HEK293 (cell line): ENCODE measurements at regions not wholly inside any gene's neighbourhood (a gene's known extent, or its start where the extent isn't known, plus 50 kb on each side); places are given as distances from the start of the nearest gene placed in this dataset.

Experiments
- CTCF ChIA-PET: fragments of 350-600 bp; formaldehyde crosslinking; extraction: SDS; loops from one replicate; lab custom pipeline; 2021; ENCODE audit warnings: antibody characterized with exemption; lab: Yijun Ruan, JAX
- POLR2A ChIA-PET: fragments of 300-600 bp; formaldehyde crosslinking; extraction: SDS; loops from one replicate; lab custom pipeline; 2020; ENCODE audit warnings: antibody characterized with exemption, inconsistent platforms; lab: Yijun Ruan, JAX
- H3K27ac ChIP-seq: fragments of 200-500 bp; sonication (Bioruptor generic); 2 replicates; pipeline ENCODE4 v1.5.1; 2014; ENCODE audit warnings: low read depth, low read length, control low read depth, inconsistent platforms; ENCODE audit errors: extremely low read depth
- H3K36me3 ChIP-seq, 2 experiments: fragments of 200-500 bp in 1 of 2; sonication (Bioruptor generic) in 1 of 2; 1 replicate in 1 of 2; 2 replicates in 1 of 2; pipeline ENCODE4 v1.5.1; 2014 to 2017; ENCODE audit warnings: inconsistent platforms in 2 of 2, low read length in 2 of 2; ENCODE audit not compliant: control insufficient read depth in 2 of 2, insufficient read depth in 1 of 2
- H3K4me1 ChIP-seq: fragments of 200-500 bp; sonication (Bioruptor generic); 2 replicates; pipeline ENCODE4 v1.5.1; 2014; ENCODE audit warnings: mild to moderate bottlenecking, low read length, inconsistent platforms; ENCODE audit not compliant: control insufficient read depth, insufficient read depth
- H3K4me3 ChIP-seq: 2 replicates; pipeline ENCODE4 v1.5.1; 2011; ENCODE audit warnings: low read depth, mild to moderate bottlenecking, control low read depth, low read length, moderate library complexity
- H3K9me3 ChIP-seq: fragments of 200-500 bp; sonication (Bioruptor generic); 2 replicates; pipeline ENCODE4 v1.5.1; 2014; ENCODE audit warnings: low read depth, low read length, inconsistent platforms; ENCODE audit not compliant: control insufficient read depth, insufficient read depth
- ATF2 ChIP-seq: fragments of 450-650 bp; formaldehyde crosslinking; IDR thresholded peaks from 2 replicates; pipeline ENCODE4 v1.5.1; 2016; ENCODE audit warnings: missing biosample characterization, missing genetic modification characterization, low read depth
- BCL11A ChIP-seq: fragments of 450-650 bp; formaldehyde crosslinking; IDR thresholded peaks from 2 replicates; pipeline ENCODE4 v1.5.1; 2016; ENCODE audit warnings: low read depth, missing biosample characterization, missing genetic modification characterization
- FEZF1 ChIP-seq: fragments of 450-650 bp; formaldehyde crosslinking; IDR thresholded peaks from 2 replicates; pipeline ENCODE4 v1.5.1; 2016; ENCODE audit warnings: missing biosample characterization, missing genetic modification characterization
- MYNN ChIP-seq: fragments of 450-650 bp; formaldehyde crosslinking; IDR thresholded peaks from 2 replicates; pipeline ENCODE4 v1.5.1; 2016; ENCODE audit warnings: missing biosample characterization, missing genetic modification characterization, borderline replicate concordance
- OSR2 ChIP-seq: fragments of 450-650 bp; formaldehyde crosslinking; IDR thresholded peaks from 2 replicates; pipeline ENCODE4 v1.5.1; 2016; ENCODE audit warnings: missing biosample characterization, missing genetic modification characterization
- PRDM10 ChIP-seq: fragments of 450-650 bp; formaldehyde crosslinking; IDR thresholded peaks from 2 replicates; pipeline ENCODE4 v1.5.1; 2016; ENCODE audit warnings: missing biosample characterization, missing genetic modification characterization
- PRDM4 ChIP-seq: fragments of 450-650 bp; formaldehyde crosslinking; IDR thresholded peaks from 2 replicates; pipeline ENCODE4 v1.5.1; 2017; ENCODE audit warnings: missing biosample characterization, missing genetic modification characterization
- RBAK ChIP-seq: fragments of 450-650 bp; formaldehyde crosslinking; IDR thresholded peaks from 2 replicates; pipeline ENCODE4 v1.5.1; 2016; ENCODE audit warnings: missing biosample characterization, missing genetic modification characterization
- SCRT2 ChIP-seq: fragments of 450-650 bp; formaldehyde crosslinking; IDR thresholded peaks from 2 replicates; pipeline ENCODE4 v1.5.1; 2016; ENCODE audit warnings: missing biosample characterization, missing genetic modification characterization
- YY1 ChIP-seq: fragments of 450-650 bp; formaldehyde crosslinking; IDR thresholded peaks from 2 replicates; pipeline ENCODE4 v1.5.1; 2018; ENCODE audit warnings: missing biosample characterization, missing genetic modification characterization
- ZBTB26 ChIP-seq: fragments of 450-650 bp; formaldehyde crosslinking; optimal IDR thresholded peaks from 2 replicates; pipeline ENCODE3; 2016; ENCODE audit warnings: missing biosample characterization, mild to moderate bottlenecking, missing genetic modification characterization
- ZBTB7A ChIP-seq: fragments of 450-650 bp; formaldehyde crosslinking; IDR thresholded peaks from 2 replicates; pipeline ENCODE4 v1.5.1; 2016; ENCODE audit warnings: low read depth, missing biosample characterization, missing genetic modification characterization
- ZFP69B ChIP-seq: fragments of 450-650 bp; formaldehyde crosslinking; IDR thresholded peaks from 2 replicates; pipeline ENCODE4 v1.5.1; 2016; ENCODE audit warnings: missing biosample characterization, missing genetic modification characterization
- ZNF2 ChIP-seq: fragments of 450-650 bp; formaldehyde crosslinking; IDR thresholded peaks from 2 replicates; pipeline ENCODE4 v1.5.1; 2016; ENCODE audit warnings: missing biosample characterization, missing genetic modification characterization
- ZNF202 ChIP-seq: fragments of 450-650 bp; formaldehyde crosslinking; IDR thresholded peaks from 2 replicates; pipeline ENCODE4 v1.5.1; 2016; ENCODE audit warnings: missing biosample characterization, missing genetic modification characterization, borderline replicate concordance
- ZNF324 ChIP-seq: fragments of 450-650 bp; formaldehyde crosslinking; IDR thresholded peaks from 2 replicates; pipeline ENCODE4 v1.5.1; 2016; ENCODE audit warnings: missing biosample characterization, missing genetic modification characterization
- ZNF37A ChIP-seq: fragments of 450-650 bp; IDR thresholded peaks from 2 replicates; pipeline ENCODE4 v1.5.1; 2018; ENCODE audit warnings: missing biosample characterization, missing genetic modification characterization
- ZNF510 ChIP-seq: fragments of 450-650 bp; formaldehyde crosslinking; IDR thresholded peaks from 2 replicates; pipeline ENCODE4 v1.5.1; 2018; ENCODE audit warnings: mild to moderate bottlenecking, missing genetic modification characterization, missing biosample characterization; ENCODE audit not compliant: insufficient replicate concordance
- ZNF548 ChIP-seq: fragments of 450-650 bp; formaldehyde crosslinking; IDR thresholded peaks from 2 replicates; pipeline ENCODE4 v1.5.1; 2016; ENCODE audit warnings: missing biosample characterization, missing genetic modification characterization
- ZNF571 ChIP-seq: fragments of 450-650 bp; formaldehyde crosslinking; IDR thresholded peaks from 2 replicates; pipeline ENCODE4 v1.5.0; 2017; ENCODE audit warnings: missing biosample characterization, missing genetic modification characterization
- ZNF623 ChIP-seq: fragments of 450-650 bp; formaldehyde crosslinking; IDR thresholded peaks from 2 replicates; pipeline ENCODE4 v1.5.1; 2016; ENCODE audit warnings: missing biosample characterization, missing genetic modification characterization
- ZNF701 ChIP-seq: fragments of 450-650 bp; formaldehyde crosslinking; IDR thresholded peaks from 2 replicates; pipeline ENCODE4 v1.5.1; 2016; ENCODE audit warnings: missing biosample characterization, missing genetic modification characterization
- ZNF747 ChIP-seq: fragments of 450-650 bp; formaldehyde crosslinking; IDR thresholded peaks from 2 replicates; pipeline ENCODE4 v1.5.1; 2016; ENCODE audit warnings: missing biosample characterization, missing genetic modification characterization
- ZNF76 ChIP-seq: fragments of 450-650 bp; formaldehyde crosslinking; IDR thresholded peaks from 2 replicates; pipeline ENCODE4; 2016; ENCODE audit warnings: low read depth, missing biosample characterization, missing genetic modification characterization, borderline replicate concordance
- ZNF792 ChIP-seq: fragments of 450-650 bp; formaldehyde crosslinking; IDR thresholded peaks from 2 replicates; pipeline ENCODE4 v1.5.1; 2016; ENCODE audit warnings: missing biosample characterization, missing genetic modification characterization

- TF ChIP-seq ZNF747 (tag by site-specific recombination): no peak
These were observed 503.0 kb downstream of the GABRG1 start (continued) for GRCh38 chr4:45620808-45621207.

GRCh38 chr4:45596379-45597101, 527.3 kb downstream of the GABRG1 start:
- TF ChIP-seq ZNF76 (tag by site-specific recombination) (no peak), BCL11A (no peak), ZNF571 (tag by site-specific recombination) (no peak), ZNF701 (no peak), FEZF1 (tag by site-specific recombination) (no peak), ZNF548 (tag by site-specific recombination) (no peak), ZNF510 (tag by site-specific recombination) (no peak), ZNF792 (no peak), RBAK (tag by site-specific recombination) (no peak), ZNF37A (tag by site-specific recombination) (no peak), ZNF623 (no peak), PRDM4 (tag by site-specific recombination) (no peak), SCRT2 (no peak), ZFP69B (tag by site-specific recombination) (no peak), ZNF2 (tag by site-specific recombination) (no peak), YY1 (tag by site-specific recombination) (no peak), MYNN (tag by site-specific recombination) (no peak), OSR2 (no peak)
- CTCF ChIA-PET: no interaction called here

GRCh38 chr4:45580334-45580733, 543.5 kb downstream of the GABRG1 start:
- no peak overlapping the region for H3K4me3 ChIP-seq
- ChIA-PET CTCF (no interaction called here), POLR2A (no interaction called here)
- H3K36me3 ChIP-seq: no peaks in the 10 kb centered on the region
- H3K4me1 ChIP-seq: no peaks in the 10 kb centered on the region
- no peaks in the 10 kb centered on the region for H3K9me3 ChIP-seq
- no peak overlapping the region for H3K27ac ChIP-seq
- no peak for TF ChIP-seq ATF2
- TF ChIP-seq ZNF202 (tag by site-specific recombination): no peak
- TF ChIP-seq ZBTB26 (tag by site-specific recombination): no peak
- no peak for TF ChIP-seq PRDM10
- no peak for TF ChIP-seq ZNF324 (tag by site-specific recombination)
- no peak for TF ChIP-seq ZBTB7A (tag by site-specific recombination)

More at GRCh38 chr4:45596379-45597101, 527.3 kb downstream of the GABRG1 start:
- H3K36me3 ChIP-seq: no peaks in the 10 kb centered on the region
- POLR2A ChIA-PET: no interaction called here
- H3K4me1 ChIP-seq: no peaks in the 10 kb centered on the region
- no peak overlapping the region for H3K27ac ChIP-seq
- H3K9me3 ChIP-seq: no peaks in the 10 kb centered on the region
- H3K4me3 ChIP-seq: no peak overlapping the region
